ENCODE measurements at regions not wholly inside any gene's neighbourhood (a gene's known extent, or its start where the extent isn't known, plus 50 kb on each side); places are given as distances from the start of the nearest gene placed in this dataset.

- TF ChIP-seq CTCF (IDR thresholded peaks at IDR 0.05; ENCODE audit: insufficient read depth, low read depth, low read length), result no peak
- peak; percentile 65 for DNase-seq (ENCODE audit: low read depth)
- no peak overlapping the region for H3K4me3 ChIP-seq (ENCODE audit: low read depth, low read length)
Observed at GRCh38 chr22:27170491-27170890, 513.1 kb downstream of the MIAT start.

- no peak overlapping the region for H3K4me3 ChIP-seq (ENCODE audit: low read depth, low read length)
- no peak for TF ChIP-seq CTCF (IDR thresholded peaks at IDR 0.05; ENCODE audit: insufficient read depth, low read depth, low read length)
- no peak for DNase-seq (ENCODE audit: low read depth)
Observed at GRCh38 chr22:27171212-27171611, 513.8 kb downstream of the MIAT start.

GRCh38 chr22:27173530-27173929 is 516.1 kb downstream of the MIAT start:
- no peak for DNase-seq (ENCODE audit: low read depth)
- no peak for TF ChIP-seq CTCF (IDR thresholded peaks at IDR 0.05; ENCODE audit: insufficient read depth, low read depth, low read length)
- no peak overlapping the region for H3K4me3 ChIP-seq (ENCODE audit: low read depth, low read length)

GRCh38 chr22:27175021-27175838 is 517.8 kb downstream of the MIAT start:
- no peak overlapping the region for H3K4me3 ChIP-seq (ENCODE audit: low read depth, low read length)
- TF ChIP-seq CTCF (IDR thresholded peaks at IDR 0.05; ENCODE audit: insufficient read depth, low read depth, low read length), result no peak
- no peak for DNase-seq (ENCODE audit: low read depth)

GRCh38 chr22:27175974-27176373 is 518.6 kb downstream of the MIAT start:
- no peak for DNase-seq (ENCODE audit: low read depth)
- no peak for TF ChIP-seq CTCF (IDR thresholded peaks at IDR 0.05; ENCODE audit: insufficient read depth, low read depth, low read length)
- H3K4me3 ChIP-seq (ENCODE audit: low read depth, low read length), result no peak overlapping the region

GRCh38 chr22:27179161-27179560 is 521.8 kb downstream of the MIAT start:
- TF ChIP-seq CTCF (IDR thresholded peaks at IDR 0.05; ENCODE audit: insufficient read depth, low read depth, low read length), result no peak
- DNase-seq (ENCODE audit: low read depth), result no peak
- no peak overlapping the region for H3K4me3 ChIP-seq (ENCODE audit: low read depth, low read length)

GRCh38 chr22:27181537-27181936 is 524.1 kb downstream of the MIAT start:
- no peak overlapping the region for H3K4me3 ChIP-seq (ENCODE audit: low read depth, low read length)
- no peak for DNase-seq (ENCODE audit: low read depth)
- TF ChIP-seq CTCF (IDR thresholded peaks at IDR 0.05; ENCODE audit: insufficient read depth, low read depth, low read length), result no peak

Data from fibroblast of villous mesenchyme (primary cell).